ENCODE measurements at regions not wholly inside any gene's neighbourhood (a gene's known extent, or its start where the extent isn't known, plus 50 kb on each side); places are given as distances from the start of the nearest gene placed in this dataset.
"Not testable (repeated sequence)": the region's sequence is repeated elsewhere in the genome, so short reads cannot be mapped to it uniquely, and the experiment has no call there.

- DNase-seq: not testable (repeated sequence)
Observed at GRCh38 chr2:66632882-66633281, 198.0 kb downstream of the MEIS1 start.

- no peak for DNase-seq
Observed at GRCh38 chr2:66633631-66634030, 198.7 kb downstream of the MEIS1 start.

- no peak for DNase-seq
Observed at GRCh38 chr2:66634784-66635183, 199.9 kb downstream of the MEIS1 start.

GRCh38 chr2:66641685-66642084, 206.8 kb downstream of the MEIS1 start:
- no peak for DNase-seq

GRCh38 chr2:66648081-66648480, 213.2 kb downstream of the MEIS1 start:
- peak; percentile 44 to 85 for DNase-seq

GRCh38 chr2:66649006-66649405, 214.1 kb downstream of the MEIS1 start:
- no peak for DNase-seq

- DNase-seq: peak in 1 of 2 experiments; percentile 32
Observed at GRCh38 chr2:66651295-66651694, 216.4 kb downstream of the MEIS1 start.

- DNase-seq: no peak
Observed at GRCh38 chr2:66660804-66661203, 225.9 kb downstream of the MEIS1 start.

GRCh38 chr2:66661253-66662173, 226.6 kb downstream of the MEIS1 start:
- DNase-seq: no peak

- DNase-seq: no peak
Observed at GRCh38 chr2:66665124-66665984, 230.4 kb downstream of the MEIS1 start.

- DNase-seq: no peak
Observed at GRCh38 chr2:66667301-66667700, 232.4 kb downstream of the MEIS1 start.

GRCh38 chr2:66673286-66673685, 238.4 kb downstream of the MEIS1 start:
- DNase-seq: no peak

GRCh38 chr2:66674087-66674486, 239.2 kb downstream of the MEIS1 start:
- no peak for DNase-seq

GRCh38 chr2:66675591-66675990, 240.7 kb downstream of the MEIS1 start:
- DNase-seq: peak in 1 of 2 experiments; percentile 14

GRCh38 chr2:66679442-66679841, 244.5 kb downstream of the MEIS1 start:
- peak; percentile 41 to 85 for DNase-seq

- peak; percentile 45 to 76 for DNase-seq
Observed at GRCh38 chr2:66682476-66682875, 247.6 kb downstream of the MEIS1 start.

GRCh38 chr2:66683064-66683463, 248.1 kb downstream of the MEIS1 start:
- DNase-seq: no peak

- DNase-seq: peak; percentile 50 to 73
Observed at GRCh38 chr2:66683599-66683998, 248.7 kb downstream of the MEIS1 start.

GRCh38 chr2:66684289-66684688, 249.4 kb downstream of the MEIS1 start:
- DNase-seq: no peak

- no peak for DNase-seq
Observed at GRCh38 chr2:66686755-66687154, 251.8 kb downstream of the MEIS1 start.

- no peak for DNase-seq
Observed at GRCh38 chr2:66688951-66689350, 254.0 kb downstream of the MEIS1 start.

- no peak for DNase-seq
Observed at GRCh38 chr2:66689456-66690051, 254.6 kb downstream of the MEIS1 start.
